LoVo (cell line): ENCODE measurements at regions not wholly inside any gene's neighbourhood (a gene's known extent, or its start where the extent isn't known, plus 50 kb on each side); places are given as distances from the start of the nearest gene placed in this dataset.

Experiments
- DNase-seq: peaks from one replicate; pipeline ENCODE4 v3.0.0-alpha.2; 2016; ENCODE audit warnings: low spot score

- no peak for DNase-seq
Measured at GRCh38 chr18:27695503-27695902, 481.4 kb downstream of the CDH2 start.

- DNase-seq = no peak
Measured at GRCh38 chr18:27695052-27695451, 481.9 kb downstream of the CDH2 start.

- no peak for DNase-seq
Measured at GRCh38 chr18:27688581-27688980, 488.3 kb downstream of the CDH2 start.

GRCh38 chr18:27687351-27687979 lies 489.5 kb downstream of the CDH2 start:
- no peak for DNase-seq

GRCh38 chr18:27685807-27686412 lies 491.0 kb downstream of the CDH2 start:
- peak; percentile 9 for DNase-seq

GRCh38 chr18:27685091-27685490 lies 491.8 kb downstream of the CDH2 start:
- no peak for DNase-seq

GRCh38 chr18:27674411-27674810 lies 489.3 kb upstream of the CHST9 start:
- DNase-seq = no peak

GRCh38 chr18:27673861-27674260 lies 488.8 kb upstream of the CHST9 start:
- no peak for DNase-seq

GRCh38 chr18:27668158-27668557 lies 483.1 kb upstream of the CHST9 start:
- DNase-seq = no peak

- no peak for DNase-seq
Measured at GRCh38 chr18:27667064-27667463, 482.0 kb upstream of the CHST9 start.

GRCh38 chr18:27666016-27666415 lies 480.9 kb upstream of the CHST9 start:
- DNase-seq = no peak

- DNase-seq = no peak
Measured at GRCh38 chr18:27665264-27665799, 480.2 kb upstream of the CHST9 start.

GRCh38 chr18:27662949-27663348 lies 477.8 kb upstream of the CHST9 start:
- no peak for DNase-seq

GRCh38 chr18:27662537-27662936 lies 477.4 kb upstream of the CHST9 start:
- DNase-seq = no peak

GRCh38 chr18:27661320-27662018 lies 476.4 kb upstream of the CHST9 start:
- DNase-seq = no peak

GRCh38 chr18:27656905-27657304 lies 471.8 kb upstream of the CHST9 start:
- DNase-seq = no peak

GRCh38 chr18:27656167-27656778 lies 471.2 kb upstream of the CHST9 start:
- DNase-seq = no peak

- DNase-seq = no peak
Measured at GRCh38 chr18:27653247-27653646, 468.1 kb upstream of the CHST9 start.

GRCh38 chr18:27652480-27653121 lies 467.5 kb upstream of the CHST9 start:
- DNase-seq = no peak

GRCh38 chr18:27649621-27650020 lies 464.5 kb upstream of the CHST9 start:
- no peak for DNase-seq

GRCh38 chr18:27645929-27646328 lies 460.8 kb upstream of the CHST9 start:
- DNase-seq = no peak

GRCh38 chr18:27636576-27637085 lies 451.5 kb upstream of the CHST9 start:
- DNase-seq = no peak
